Activated CD4-positive, alpha-beta memory T cell treated with anti-CD3 and anti-CD28 coated beads, Interleukin-2, amount 10 ng/mL, durations not matched to agents 7 days and 5 days (primary cell): ENCODE measurements at regions not wholly inside any gene's neighbourhood (a gene's known extent, or its start where the extent isn't known, plus 50 kb on each side); places are given as distances from the start of the nearest gene placed in this dataset.
"Not testable (repeated sequence)": the region's sequence is repeated elsewhere in the genome, so short reads cannot be mapped to it uniquely, and the experiment has no call there.

Source experiments
- CTCF ChIA-PET: fragments of 350-600 bp; sonication (Branson Sonifier 250); formaldehyde crosslinking; loops from one replicate; lab custom pipeline; 2021; ENCODE audit warnings: antibody characterized with exemption, inconsistent platforms; lab: Charles Lee
- POLR2A ChIA-PET: fragments of 350-600 bp; sonication (Branson Sonifier 250); formaldehyde crosslinking; loops from one replicate; lab custom pipeline; 2021; ENCODE audit warnings: antibody characterized with exemption; lab: Charles Lee
- DNase-seq: peaks from one replicate; pipeline ENCODE4 v3.0.0-alpha.2; 2020
- H3K27ac Mint-ChIP-seq: one replicate; pipeline ENCODE4 v1.8.0; 2021; ENCODE audit warnings: mild to moderate bottlenecking, mixed read lengths
- H3K27me3 Mint-ChIP-seq: one replicate; pipeline ENCODE4 v1.8.0; 2021; ENCODE audit warnings: mixed read lengths
- H3K36me3 Mint-ChIP-seq: one replicate; pipeline ENCODE4 v1.8.0; 2021; ENCODE audit warnings: low read depth, mixed read lengths
- H3K4me1 Mint-ChIP-seq: one replicate; pipeline ENCODE4 v1.8.0; 2021; ENCODE audit warnings: mixed read lengths
- H3K4me3 Mint-ChIP-seq: one replicate; pipeline ENCODE4 v1.8.0; 2021; ENCODE audit warnings: mild to moderate bottlenecking, mixed read lengths
- H3K9me3 Mint-ChIP-seq: one replicate; pipeline ENCODE4 v1.8.0; 2021; ENCODE audit warnings: mixed read lengths

- no peak for DNase-seq
- Mint-ChIP-seq H3K27me3 (no peaks in the 10 kb centered on the region), H3K4me3 (no peak overlapping the region), H3K27ac (no peak overlapping the region), H3K4me1 (no peaks in the 10 kb centered on the region), H3K36me3 (no peaks in the 10 kb centered on the region), H3K9me3 (peaks cover 13% of the 10 kb centered on the region)
- ChIA-PET CTCF (no interaction called here), POLR2A (no interaction called here)
Observed at GRCh38 chr15:47903368-47903767, 186.1 kb downstream of the SEMA6D start.

- Mint-ChIP-seq H3K27me3 (no peaks in the 10 kb centered on the region), H3K4me1 (no peaks in the 10 kb centered on the region), H3K36me3 (no peaks in the 10 kb centered on the region), H3K27ac (no peak overlapping the region), H3K9me3 (peaks cover 4% of the 10 kb centered on the region), H3K4me3 (no peak overlapping the region)
- ChIA-PET CTCF (no interaction called here), POLR2A (no interaction called here)
- DNase-seq: no peak
Observed at GRCh38 chr15:47908486-47908885, 191.2 kb downstream of the SEMA6D start.

- no peak overlapping the region for H3K4me3 Mint-ChIP-seq
- no peaks in the 10 kb centered on the region for H3K27me3 Mint-ChIP-seq
- ChIA-PET CTCF (no interaction called here), POLR2A (no interaction called here)
- DNase-seq: no peak
- no peaks in the 10 kb centered on the region for H3K9me3 Mint-ChIP-seq
- no peaks in the 10 kb centered on the region for H3K4me1 Mint-ChIP-seq
- H3K36me3 Mint-ChIP-seq: no peaks in the 10 kb centered on the region
- no peak overlapping the region for H3K27ac Mint-ChIP-seq
Observed at GRCh38 chr15:47908950-47909670, 191.8 kb downstream of the SEMA6D start.

- H3K36me3 Mint-ChIP-seq, DNase-seq, POLR2A ChIA-PET, H3K27ac Mint-ChIP-seq, H3K4me3 Mint-ChIP-seq, H3K9me3 Mint-ChIP-seq, H3K4me1 Mint-ChIP-seq, H3K27me3 Mint-ChIP-seq: not testable (repeated sequence)
- CTCF ChIA-PET: interaction anchor here (2.0 kb wide), 1 partner anchor 75 kb away, joined by 4 read pairs; no protein-coding TSS in a partner anchor
Observed at GRCh38 chr15:47912910-47913309, 195.6 kb downstream of the SEMA6D start.

- CTCF ChIA-PET: no interaction called here
- Mint-ChIP-seq H3K27ac (no peak overlapping the region), H3K4me1 (no peaks in the 10 kb centered on the region), H3K4me3 (no peak overlapping the region), H3K27me3 (no peaks in the 10 kb centered on the region), H3K9me3 (no peaks in the 10 kb centered on the region), H3K36me3 (no peaks in the 10 kb centered on the region)
- DNase-seq: no peak
- POLR2A ChIA-PET: no interaction called here
Observed at GRCh38 chr15:47917881-47918280, 200.6 kb downstream of the SEMA6D start.

- Mint-ChIP-seq H3K36me3 (no peaks in the 10 kb centered on the region), H3K27me3 (no peaks in the 10 kb centered on the region), H3K9me3 (no peaks in the 10 kb centered on the region), H3K27ac (no peak overlapping the region), H3K4me1 (no peaks in the 10 kb centered on the region), H3K4me3 (no peak overlapping the region)
- no peak for DNase-seq
- ChIA-PET CTCF (no interaction called here), POLR2A (no interaction called here)
Observed at GRCh38 chr15:47918877-47919276, 201.6 kb downstream of the SEMA6D start.

GRCh38 chr15:47924381-47924780 is 196.4 kb upstream of the SLC24A5 start:
- no peak for DNase-seq
- Mint-ChIP-seq H3K27ac (no peak overlapping the region), H3K4me3 (no peak overlapping the region), H3K27me3 (no peaks in the 10 kb centered on the region), H3K9me3 (no peaks in the 10 kb centered on the region), H3K36me3 (no peaks in the 10 kb centered on the region), H3K4me1 (no peaks in the 10 kb centered on the region)
- ChIA-PET CTCF (no interaction called here), POLR2A (no interaction called here)

- Mint-ChIP-seq H3K4me3 (no peak overlapping the region), H3K36me3 (no peaks in the 10 kb centered on the region), H3K4me1 (no peaks in the 10 kb centered on the region), H3K27ac (no peak overlapping the region), H3K9me3 (no peaks in the 10 kb centered on the region), H3K27me3 (peaks cover 1% of the 10 kb centered on the region)
- ChIA-PET POLR2A (no interaction called here), CTCF (no interaction called here)
- no peak for DNase-seq
Observed at GRCh38 chr15:47929138-47929803, 191.5 kb upstream of the SLC24A5 start.

GRCh38 chr15:47932261-47932660 is 188.5 kb upstream of the SLC24A5 start:
- no peak overlapping the region for H3K4me3 Mint-ChIP-seq
- H3K9me3 Mint-ChIP-seq: no peaks in the 10 kb centered on the region
- DNase-seq: no peak
- ChIA-PET CTCF (no interaction called here), POLR2A (no interaction called here)
- H3K4me1 Mint-ChIP-seq: no peaks in the 10 kb centered on the region
- H3K27me3 Mint-ChIP-seq: peaks cover 4% of the 10 kb centered on the region
- no peaks in the 10 kb centered on the region for H3K36me3 Mint-ChIP-seq
- no peak overlapping the region for H3K27ac Mint-ChIP-seq

GRCh38 chr15:47932951-47933641 is 187.7 kb upstream of the SLC24A5 start:
- H3K4me3 Mint-ChIP-seq: no peak overlapping the region
- no peak for DNase-seq
- peaks cover 4% of the 10 kb centered on the region for H3K27me3 Mint-ChIP-seq
- no peaks in the 10 kb centered on the region for H3K9me3 Mint-ChIP-seq
- CTCF ChIA-PET: no interaction called here
- H3K4me1 Mint-ChIP-seq: no peaks in the 10 kb centered on the region
- no peaks in the 10 kb centered on the region for H3K36me3 Mint-ChIP-seq
- POLR2A ChIA-PET: no interaction called here
- no peak overlapping the region for H3K27ac Mint-ChIP-seq

GRCh38 chr15:47933865-47934264 is 186.9 kb upstream of the SLC24A5 start:
- ChIA-PET POLR2A (no interaction called here), CTCF (no interaction called here)
- no peak for DNase-seq
- Mint-ChIP-seq H3K36me3 (no peaks in the 10 kb centered on the region), H3K27ac (no peak overlapping the region), H3K4me3 (no peak overlapping the region), H3K4me1 (no peaks in the 10 kb centered on the region), H3K9me3 (no peaks in the 10 kb centered on the region), H3K27me3 (peaks cover 4% of the 10 kb centered on the region)

- H3K4me1 Mint-ChIP-seq: no peaks in the 10 kb centered on the region
- no peaks in the 10 kb centered on the region for H3K9me3 Mint-ChIP-seq
- peaks cover 4% of the 10 kb centered on the region for H3K27me3 Mint-ChIP-seq
- H3K27ac Mint-ChIP-seq: no peak overlapping the region
- no peaks in the 10 kb centered on the region for H3K36me3 Mint-ChIP-seq
- CTCF ChIA-PET: no interaction called here
- DNase-seq: no peak
- POLR2A ChIA-PET: no interaction called here
- H3K4me3 Mint-ChIP-seq: no peak overlapping the region
Observed at GRCh38 chr15:47934342-47934741, 186.4 kb upstream of the SLC24A5 start.

- Mint-ChIP-seq H3K4me3 (no peak overlapping the region), H3K27me3 (peaks cover 4% of the 10 kb centered on the region), H3K36me3 (no peaks in the 10 kb centered on the region), H3K27ac (no peak overlapping the region), H3K9me3 (no peaks in the 10 kb centered on the region), H3K4me1 (no peaks in the 10 kb centered on the region)
- ChIA-PET CTCF (no interaction called here), POLR2A (no interaction called here)
- no peak for DNase-seq
Observed at GRCh38 chr15:47937834-47938233, 183.0 kb upstream of the SLC24A5 start.
